KOPT-K1 (cell line): ENCODE measurements at regions not wholly inside any gene's neighbourhood (a gene's known extent, or its start where the extent isn't known, plus 50 kb on each side); places are given as distances from the start of the nearest gene placed in this dataset.
"Not testable (repeated sequence)": the region's sequence is repeated elsewhere in the genome, so short reads cannot be mapped to it uniquely, and the experiment has no call there.

Experiments used
- H3K27ac ChIP-seq: fragments of 200-600 bp; sonication (generic); 2 replicates; pipeline ENCODE4 v1.5.1; 2016; ENCODE audit warnings: antibody characterized with exemption, mild to moderate bottlenecking, low read depth, low read length; ENCODE audit not compliant: poor library complexity, severe bottlenecking
- H3K36me3 ChIP-seq: fragments of 200-600 bp; sonication (generic); 2 replicates; pipeline ENCODE4 v1.5.1; 2017; ENCODE audit warnings: antibody characterized with exemption, mild to moderate bottlenecking, low read length, moderate library complexity; ENCODE audit not compliant: insufficient read depth
- H3K9me3 ChIP-seq: fragments of 200-600 bp; sonication (generic); 2 replicates; pipeline ENCODE4 v1.5.1; 2017; ENCODE audit warnings: antibody characterized with exemption, low read length, mild to moderate bottlenecking; ENCODE audit not compliant: insufficient read depth, poor library complexity, severe bottlenecking

DNA sequence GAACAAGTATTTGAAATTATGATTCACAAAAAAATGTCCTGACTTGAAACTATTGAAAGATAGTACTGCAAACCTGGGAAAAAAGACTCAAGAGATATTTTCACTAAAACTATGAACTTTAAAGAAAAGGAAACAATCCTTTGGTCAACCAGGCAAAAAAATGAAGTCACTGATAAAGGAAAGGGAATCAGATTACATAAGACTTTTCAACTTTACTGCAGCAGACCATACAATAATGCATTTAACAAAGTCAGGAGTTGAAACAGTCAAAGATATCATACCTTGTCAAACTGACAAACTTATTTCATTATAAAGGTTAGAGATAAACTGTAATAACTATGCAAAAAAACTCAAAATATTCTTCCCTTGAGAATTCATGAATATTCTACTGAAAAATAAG lies 361.6 kb downstream of the DLEU7 start:
- Histone ChIP-seq H3K9me3 (no peaks in the 10 kb centered on the region), H3K36me3 (no peaks in the 10 kb centered on the region), H3K27ac (no peak overlapping the region)

DNA sequence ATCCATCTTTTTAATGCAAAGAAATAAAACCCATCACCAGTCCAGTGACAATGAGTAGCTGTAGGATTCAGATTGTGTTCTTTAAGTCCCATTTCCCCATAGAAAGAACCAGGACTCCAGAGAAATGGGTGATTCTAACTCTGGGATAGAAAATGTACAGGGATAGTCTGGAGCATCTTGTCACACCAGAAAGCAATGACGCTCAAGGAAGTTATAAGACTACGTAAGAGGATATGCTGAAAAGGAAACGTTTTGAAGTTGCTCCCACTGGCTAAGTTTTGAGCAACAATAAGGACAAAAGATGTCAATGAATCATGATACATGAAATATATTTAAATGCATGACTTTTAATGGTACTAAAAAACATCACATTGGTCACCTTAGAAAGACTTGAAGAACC lies 360.1 kb downstream of the DLEU7 start:
- Histone ChIP-seq H3K9me3 (no peaks in the 10 kb centered on the region), H3K36me3 (no peaks in the 10 kb centered on the region), H3K27ac (no peak overlapping the region)

DNA sequence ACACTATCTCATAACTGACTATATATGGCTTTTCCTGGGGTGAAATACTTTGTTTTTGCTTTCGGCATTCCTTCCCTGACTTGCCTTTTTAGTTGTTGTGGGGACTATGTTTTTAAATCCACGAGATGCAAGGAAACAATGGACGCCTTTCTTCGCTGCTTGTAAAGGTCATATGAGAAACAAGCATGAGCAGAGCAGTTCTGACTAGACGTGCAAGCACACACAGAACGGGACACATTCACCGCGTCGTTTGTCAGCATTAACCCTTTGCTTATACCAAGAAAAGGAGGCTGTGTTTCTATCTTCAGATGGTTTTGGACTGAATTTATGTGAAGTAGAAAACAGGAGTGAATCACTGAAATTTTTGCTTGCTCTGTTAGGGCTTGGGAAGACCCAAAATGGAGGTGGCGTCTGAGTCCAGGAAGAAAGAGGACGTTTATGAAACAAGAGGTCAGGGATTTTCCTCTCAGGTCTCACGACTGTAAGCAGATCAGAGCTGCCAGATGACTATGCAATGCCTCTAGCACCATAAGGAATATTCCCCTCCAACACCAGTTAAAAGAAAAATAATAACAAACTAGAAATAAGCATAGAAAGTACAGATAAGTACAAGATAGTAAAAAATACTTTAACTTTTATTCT lies 358.9 kb downstream of the DLEU7 start:
- Histone ChIP-seq H3K9me3 (no peaks in the 10 kb centered on the region), H3K36me3 (no peaks in the 10 kb centered on the region), H3K27ac (no peak overlapping the region)

DNA sequence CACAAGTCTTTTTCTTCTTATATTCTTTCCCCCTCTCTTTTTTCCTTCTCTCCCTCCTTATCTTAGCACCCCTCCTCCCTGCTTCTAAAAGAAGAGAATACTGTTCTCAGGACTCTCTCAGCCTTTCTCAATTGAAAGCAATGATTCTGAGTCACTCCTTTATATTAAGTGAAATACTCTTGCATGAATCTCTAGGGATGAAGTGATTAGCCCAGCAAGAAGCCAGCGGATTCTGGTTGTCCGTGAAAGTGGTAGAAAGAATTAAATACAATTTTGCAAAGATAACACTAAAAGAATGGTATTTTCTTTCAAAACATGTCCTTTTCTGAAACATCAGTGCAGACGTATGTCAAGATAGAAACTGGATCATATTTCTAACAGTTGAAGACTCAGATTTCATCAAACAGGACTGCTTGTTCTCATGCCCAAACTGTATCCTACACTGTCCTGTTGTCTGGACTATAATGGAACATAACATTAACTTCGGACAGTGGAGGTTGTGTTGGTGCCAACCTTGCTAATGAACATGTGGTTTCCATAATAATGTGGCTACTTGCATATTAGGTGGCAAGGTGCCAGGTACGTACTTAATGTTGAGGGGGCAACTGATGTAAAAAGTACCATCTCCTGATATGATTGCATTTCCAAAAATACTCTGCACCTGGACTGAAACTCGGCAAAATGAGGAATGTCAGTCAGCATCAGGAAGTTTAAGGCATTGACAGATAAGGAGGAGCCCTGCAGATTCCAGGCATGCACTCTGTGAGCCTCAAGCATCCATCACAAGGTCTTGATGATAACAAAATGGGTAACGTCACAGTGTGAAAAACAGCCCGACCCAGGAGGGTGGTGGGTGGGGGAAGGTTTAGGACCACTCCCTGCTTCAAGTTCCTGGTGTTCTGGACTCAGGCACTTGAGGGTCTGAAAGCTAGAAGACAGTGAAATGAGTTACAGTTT lies 357.2 kb downstream of the DLEU7 start:
- Histone ChIP-seq H3K27ac (no peak overlapping the region), H3K9me3 (no peaks in the 10 kb centered on the region), H3K36me3 (no peaks in the 10 kb centered on the region)

DNA sequence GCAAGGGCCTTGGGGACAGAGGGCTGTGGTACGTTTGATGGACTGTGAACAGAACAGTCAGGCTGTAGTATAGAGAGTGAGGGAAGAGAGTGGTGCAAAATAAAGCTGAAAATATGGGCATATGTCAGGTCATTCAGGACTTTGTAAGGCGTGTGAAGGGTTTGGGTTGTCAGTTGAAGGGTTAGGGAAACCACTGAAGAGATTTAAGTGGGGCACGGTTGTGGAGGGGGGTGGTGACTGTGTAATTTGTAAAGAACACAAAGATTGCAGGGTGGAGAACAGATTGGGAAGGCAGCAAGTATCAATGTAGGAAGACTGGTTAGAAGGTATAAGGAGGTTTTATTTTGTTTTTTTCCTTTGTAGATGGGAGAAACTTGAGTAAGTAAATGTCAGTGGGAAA lies 349.8 kb downstream of the DLEU7 start:
- Histone ChIP-seq H3K27ac (no peak overlapping the region), H3K9me3 (no peaks in the 10 kb centered on the region), H3K36me3 (no peaks in the 10 kb centered on the region)

DNA sequence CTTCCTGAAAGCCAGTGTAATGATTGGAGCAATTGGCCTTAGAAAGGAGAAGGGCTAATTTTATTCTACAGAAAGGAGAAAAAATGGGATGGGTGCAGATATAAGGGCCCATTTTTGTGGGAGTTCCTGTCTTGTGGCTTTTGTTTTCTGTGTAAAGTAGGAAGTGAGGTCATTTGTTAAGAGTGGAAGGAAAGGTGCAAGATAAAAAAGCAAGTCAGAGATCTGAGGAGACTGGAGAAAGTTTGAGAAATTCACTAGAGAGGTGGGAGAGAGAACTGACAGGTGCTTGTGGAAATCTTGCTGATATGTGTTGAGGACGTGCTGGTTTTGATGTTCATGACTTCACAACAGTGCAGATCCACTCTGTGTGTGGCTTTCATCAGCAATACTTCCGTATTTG lies 349.4 kb downstream of the DLEU7 start:
- Histone ChIP-seq H3K27ac (no peak overlapping the region), H3K9me3 (no peaks in the 10 kb centered on the region), H3K36me3 (no peaks in the 10 kb centered on the region)

DNA sequence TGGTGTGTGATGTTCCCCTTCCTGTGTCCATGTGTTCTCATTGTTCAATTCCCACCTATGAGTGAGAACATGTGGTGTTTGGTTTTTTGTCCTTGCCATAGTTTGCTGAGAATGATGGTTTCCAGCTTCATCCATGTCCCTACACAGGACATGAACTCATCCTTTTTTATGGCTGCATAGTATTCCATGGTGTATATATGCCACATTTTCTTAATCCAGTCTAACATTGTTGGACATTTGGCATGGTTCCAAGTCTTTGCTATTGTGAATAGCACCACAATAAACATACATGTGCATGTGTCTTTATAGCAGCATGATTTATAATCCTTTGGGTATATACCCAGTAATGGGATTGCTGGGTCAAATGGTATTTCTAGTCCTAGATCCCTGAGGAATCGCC lies 340.3 kb downstream of the DLEU7 start:
- not testable (repeated sequence) for H3K36me3 ChIP-seq, H3K27ac ChIP-seq, H3K9me3 ChIP-seq

DNA sequence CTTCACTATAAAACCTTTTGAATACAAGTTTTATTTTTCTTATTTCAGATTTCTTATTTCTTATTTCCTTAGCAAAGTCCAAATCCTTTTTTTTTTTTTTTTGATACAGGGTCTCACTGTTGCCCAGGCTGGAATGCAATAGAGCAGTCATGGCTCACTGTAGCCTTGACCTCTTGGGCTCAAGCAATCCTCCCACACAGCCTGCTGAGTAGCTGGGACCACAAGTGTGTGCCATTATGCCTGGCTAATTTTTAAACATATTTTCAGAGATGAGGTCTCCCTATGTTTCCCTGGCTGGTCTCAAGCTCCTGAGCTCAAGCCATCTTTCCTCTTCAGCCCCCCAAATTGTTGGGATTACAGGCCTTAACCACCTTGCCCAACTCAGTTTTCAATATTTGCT lies 334.3 kb downstream of the DLEU7 start:
- Histone ChIP-seq H3K36me3 (no peaks in the 10 kb centered on the region), H3K9me3 (no peaks in the 10 kb centered on the region), H3K27ac (no peak overlapping the region)

DNA sequence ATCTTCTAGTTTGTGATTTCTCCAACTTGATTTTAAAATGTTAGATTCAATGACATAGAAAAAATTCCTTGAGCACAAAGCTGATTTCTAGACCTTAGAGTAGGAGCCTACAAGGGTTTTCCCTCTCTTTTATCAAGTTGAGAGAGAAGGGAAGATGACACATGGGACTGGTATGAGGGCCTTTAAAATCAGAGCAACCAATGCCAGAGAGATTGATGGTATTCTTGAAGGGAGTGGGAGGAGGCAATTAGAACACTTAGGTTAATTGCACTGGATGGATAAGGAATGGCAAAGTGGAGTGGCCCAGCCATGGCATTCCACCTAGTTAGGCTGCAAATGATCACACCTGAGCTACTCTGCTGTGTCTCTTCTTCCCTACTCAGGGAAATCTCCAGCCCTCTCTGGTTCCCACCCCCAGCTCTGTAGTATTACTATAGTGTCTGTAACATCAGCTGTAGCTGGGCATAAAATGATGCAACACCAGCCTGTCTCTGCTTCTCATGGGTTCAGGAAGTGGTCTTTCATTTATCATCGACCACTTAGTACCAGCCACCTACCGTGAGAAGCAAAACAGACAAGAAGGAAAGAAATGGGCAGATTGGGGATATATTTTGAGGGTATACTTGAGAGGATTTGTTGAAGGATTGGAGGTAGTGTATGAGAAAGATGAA lies 333.6 kb downstream of the DLEU7 start:
- Histone ChIP-seq H3K9me3 (no peaks in the 10 kb centered on the region), H3K27ac (peak overlapping the region; percentile 16), H3K36me3 (no peaks in the 10 kb centered on the region)

DNA sequence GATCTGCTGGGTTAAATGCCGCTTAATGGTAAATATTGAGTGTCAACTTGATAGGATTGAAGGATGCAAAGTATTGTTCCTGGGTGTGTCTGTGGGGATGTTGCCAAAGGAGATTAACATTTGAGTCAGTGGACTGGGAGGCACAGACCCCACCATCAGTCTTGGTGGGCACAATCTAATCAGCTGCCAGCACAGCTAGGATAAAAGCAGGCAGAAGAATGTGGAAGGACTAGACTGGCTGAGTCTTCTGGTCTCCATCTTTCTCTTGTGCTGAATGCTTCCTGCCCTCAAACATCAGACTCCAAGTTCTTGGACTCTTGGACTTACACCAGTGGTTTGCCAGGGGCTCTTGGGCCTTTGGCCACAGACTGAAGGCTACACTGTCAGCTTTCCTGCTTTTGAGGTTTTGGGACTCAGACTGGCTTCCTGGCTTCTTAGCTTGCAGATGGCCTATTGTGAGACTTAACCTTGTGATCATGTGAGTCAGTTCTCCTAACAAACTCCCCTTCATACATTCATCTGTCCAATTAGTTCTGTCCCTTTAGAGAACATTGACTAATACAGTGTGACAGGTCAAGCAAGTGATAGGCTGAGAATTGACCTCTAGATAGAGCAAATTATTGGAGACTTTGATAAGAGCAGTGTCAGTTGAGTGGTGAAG lies 332.5 kb downstream of the DLEU7 start:
- H3K27ac ChIP-seq: peak overlapping the region; percentile 16
- not testable (repeated sequence) for H3K9me3 ChIP-seq, H3K36me3 ChIP-seq

DNA sequence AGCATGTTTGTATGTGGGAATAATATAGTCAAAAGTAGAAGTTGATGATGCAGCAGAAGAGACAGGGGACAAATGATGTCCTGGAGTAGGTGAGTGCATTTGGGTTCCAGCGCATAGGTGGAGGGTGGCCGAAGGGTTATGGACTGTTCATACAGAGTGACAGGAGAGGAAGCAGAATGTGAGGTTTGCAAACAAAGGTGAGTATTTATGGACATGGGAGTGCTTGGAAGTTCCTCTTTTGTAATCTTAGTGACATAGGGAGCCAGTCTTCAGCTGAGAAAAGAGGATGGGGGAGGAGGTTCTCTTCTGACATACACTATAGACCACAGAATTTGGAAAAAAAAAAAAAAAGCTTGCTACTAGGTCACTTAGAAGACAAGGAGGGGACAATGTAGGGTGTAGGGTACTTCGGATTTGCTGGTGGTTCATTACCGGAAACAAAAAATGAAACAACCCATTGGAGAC lies 331.6 kb downstream of the DLEU7 start:
- H3K9me3 ChIP-seq: no peaks in the 10 kb centered on the region
- H3K36me3 ChIP-seq: no peaks in the 10 kb centered on the region
- H3K27ac ChIP-seq: peak overlapping the region; percentile 95

DNA sequence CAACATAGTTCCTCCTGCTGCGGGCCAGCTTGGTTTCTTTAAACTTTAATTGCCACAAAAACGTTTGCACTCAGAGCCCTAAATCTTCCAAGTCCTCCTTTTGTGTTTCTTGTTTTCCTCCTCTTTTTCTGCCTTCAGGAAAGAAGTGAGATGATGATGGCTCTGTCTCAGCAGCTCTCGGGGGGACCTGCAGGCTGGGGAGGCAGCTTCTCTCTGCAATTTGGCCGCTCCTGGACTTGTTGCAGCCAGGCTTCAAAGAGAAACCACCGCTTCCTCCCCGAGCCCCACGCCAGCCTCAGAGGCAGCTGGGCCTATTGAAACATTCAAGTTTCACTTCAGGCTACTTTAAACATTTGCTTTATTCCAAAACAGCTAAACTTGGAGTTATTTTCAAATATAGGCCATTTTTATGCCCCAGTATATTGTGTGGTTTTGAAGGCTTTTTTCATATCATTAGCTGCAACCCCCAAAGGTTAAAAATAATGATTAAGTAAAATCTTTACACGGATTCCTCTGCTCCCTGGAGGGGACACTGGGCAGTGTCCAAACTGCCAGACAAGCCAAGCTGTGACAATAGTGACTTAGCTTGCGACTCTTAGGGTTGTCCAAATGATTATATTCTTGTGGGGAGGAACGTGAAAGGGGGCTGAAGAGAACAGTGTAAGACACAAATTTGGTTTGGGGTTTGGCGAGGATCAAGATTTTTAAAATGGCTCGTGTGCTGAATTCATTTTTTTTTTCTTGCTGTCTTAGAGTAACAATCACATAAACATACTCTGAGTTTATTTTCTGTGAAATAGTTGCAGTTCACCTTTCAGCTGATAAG lies 330.8 kb downstream of the DLEU7 start:
- Histone ChIP-seq H3K9me3 (no peaks in the 10 kb centered on the region), H3K36me3 (no peaks in the 10 kb centered on the region), H3K27ac (peak overlapping the region; percentile 95)

DNA sequence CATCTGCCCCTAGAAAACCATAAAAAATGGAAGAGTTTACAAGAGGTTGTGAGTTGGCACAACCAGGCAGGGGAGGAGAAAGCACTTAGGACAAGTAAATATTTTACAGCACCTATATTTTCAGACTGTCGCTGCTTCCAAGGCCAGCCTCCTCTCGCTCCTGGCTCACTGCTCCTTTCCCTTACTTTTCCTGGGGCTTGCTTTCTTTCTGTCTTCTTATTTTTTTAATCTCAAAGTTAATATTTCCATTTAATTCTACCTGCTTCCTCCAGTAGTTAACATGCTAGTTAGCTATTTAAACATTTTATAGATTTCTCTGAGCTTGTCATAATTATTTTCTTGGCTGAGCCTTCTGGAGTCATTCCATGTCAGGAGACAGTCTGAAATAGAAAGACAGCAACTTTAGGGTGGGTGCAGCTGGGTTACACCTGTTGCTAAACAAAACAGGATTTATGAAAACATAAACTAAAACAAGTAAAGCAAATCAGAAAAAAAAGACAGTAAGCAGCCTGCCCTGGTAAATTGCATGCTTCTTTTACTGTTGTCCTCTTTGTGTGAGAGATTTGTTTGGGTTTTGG lies 330.1 kb downstream of the DLEU7 start:
- Histone ChIP-seq H3K27ac (peak overlapping the region; percentile 95), H3K36me3 (no peaks in the 10 kb centered on the region), H3K9me3 (no peaks in the 10 kb centered on the region)

DNA sequence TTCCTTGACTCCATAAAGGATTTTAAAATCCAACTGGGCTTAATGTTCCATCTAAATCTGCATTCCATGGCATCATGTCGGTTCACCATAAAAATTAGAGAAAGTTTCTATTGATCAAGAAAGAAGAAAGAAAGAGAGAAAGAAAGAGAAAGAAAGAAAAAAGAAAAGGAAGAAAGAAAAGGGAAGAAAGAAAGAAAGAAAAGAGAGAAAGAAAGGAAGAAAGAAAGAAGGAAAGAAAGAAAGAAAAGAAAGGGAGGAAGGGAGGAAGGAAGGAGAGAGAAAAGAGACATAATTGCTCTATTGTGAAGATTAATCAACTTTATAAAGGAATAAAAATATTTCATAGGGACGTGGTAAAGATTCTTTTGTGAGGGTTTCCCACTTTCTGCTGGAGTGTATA lies 329.2 kb downstream of the DLEU7 start:
- H3K9me3 ChIP-seq: no peaks in the 10 kb centered on the region
- peak overlapping the region; percentile 95 for H3K27ac ChIP-seq
- no peaks in the 10 kb centered on the region for H3K36me3 ChIP-seq
